Neural cell (in vitro differentiated cells): ENCODE measurements at regions not wholly inside any gene's neighbourhood (a gene's known extent, or its start where the extent isn't known, plus 50 kb on each side); places are given as distances from the start of the nearest gene placed in this dataset.

Experiments
- EP300 ChIP-seq: fragments of 450-650 bp; conservative IDR thresholded peaks from 2 replicates; pipeline ENCODE4 v1.6.1; 2014; ENCODE audit warnings: antibody characterized with exemption, mild to moderate bottlenecking, moderate library complexity; ENCODE audit not compliant: poor library complexity, severe bottlenecking
- TF ChIP-seq, protein P1 (sequence below): fragments of 450-650 bp; IDR thresholded peaks from 2 replicates; pipeline ENCODE4 v1.5.1; 2014; ENCODE audit warnings: antibody characterized with exemption, mild to moderate bottlenecking, moderate library complexity; ENCODE audit not compliant: poor library complexity, severe bottlenecking

DNA sequence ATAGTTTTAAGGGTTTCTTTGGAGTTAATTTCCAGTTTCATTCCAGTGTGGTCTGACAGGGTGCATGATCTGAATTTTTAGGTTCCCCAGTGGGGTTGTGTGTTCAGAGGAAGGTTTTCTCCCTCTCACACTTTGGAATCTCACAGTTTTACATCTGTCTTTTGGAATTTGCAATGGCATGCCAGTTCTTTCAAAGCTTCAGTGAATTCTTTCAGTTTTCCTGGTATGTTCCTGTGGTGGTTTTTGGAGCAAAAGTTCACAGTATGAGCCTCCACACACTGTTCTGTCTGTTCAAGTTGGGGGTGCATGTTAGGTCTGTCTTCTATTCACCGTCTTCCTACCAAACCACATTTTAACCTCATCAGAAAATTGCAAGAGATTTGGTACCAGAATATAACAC lies 624.2 kb downstream of the KCTD16 start:
- TF ChIP-seq EP300, result no peak
- TF ChIP-seq, protein P1, sequence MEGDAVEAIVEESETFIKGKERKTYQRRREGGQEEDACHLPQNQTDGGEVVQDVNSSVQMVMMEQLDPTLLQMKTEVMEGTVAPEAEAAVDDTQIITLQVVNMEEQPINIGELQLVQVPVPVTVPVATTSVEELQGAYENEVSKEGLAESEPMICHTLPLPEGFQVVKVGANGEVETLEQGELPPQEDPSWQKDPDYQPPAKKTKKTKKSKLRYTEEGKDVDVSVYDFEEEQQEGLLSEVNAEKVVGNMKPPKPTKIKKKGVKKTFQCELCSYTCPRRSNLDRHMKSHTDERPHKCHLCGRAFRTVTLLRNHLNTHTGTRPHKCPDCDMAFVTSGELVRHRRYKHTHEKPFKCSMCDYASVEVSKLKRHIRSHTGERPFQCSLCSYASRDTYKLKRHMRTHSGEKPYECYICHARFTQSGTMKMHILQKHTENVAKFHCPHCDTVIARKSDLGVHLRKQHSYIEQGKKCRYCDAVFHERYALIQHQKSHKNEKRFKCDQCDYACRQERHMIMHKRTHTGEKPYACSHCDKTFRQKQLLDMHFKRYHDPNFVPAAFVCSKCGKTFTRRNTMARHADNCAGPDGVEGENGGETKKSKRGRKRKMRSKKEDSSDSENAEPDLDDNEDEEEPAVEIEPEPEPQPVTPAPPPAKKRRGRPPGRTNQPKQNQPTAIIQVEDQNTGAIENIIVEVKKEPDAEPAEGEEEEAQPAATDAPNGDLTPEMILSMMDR, result no peak
